IMR-90 (cell line): ENCODE measurements at regions not wholly inside any gene's neighbourhood (a gene's known extent, or its start where the extent isn't known, plus 50 kb on each side); places are given as distances from the start of the nearest gene placed in this dataset.

Experiments used
- ATAC-seq: fragments of 200-7000 bp; cut with Tn5 transposase; 2 replicates; pipeline ENCODE4 v1.9.1; 2020; ENCODE audit warnings: low read depth, mild to moderate bottlenecking, moderate library complexity
- BruUV-seq: library from RNA; stranded (reverse); fragments of 400-500 nt; replicated peaks from 2 replicates; lab custom pipeline; 2021; lab: Mats Ljungman, UMichigan
- CTCF ChIA-PET: fragments of 300-600 bp; formaldehyde crosslinking; extraction: SDS; loops from one replicate; lab custom pipeline; 2021; ENCODE audit warnings: antibody characterized with exemption; lab: Yijun Ruan, JAX
- POLR2A ChIA-PET: fragments of 300-600 bp; sonication (Branson Sonifier 250); formaldehyde crosslinking; loops from one replicate; lab custom pipeline; 2022; ENCODE audit warnings: antibody characterized with exemption; ENCODE audit not compliant: unreplicated experiment; lab: Charles Lee
- DNase-seq: peaks from one replicate; pipeline ENCODE4 v3.0.0; 2013
- H2AFZ ChIP-seq: replicated peaks from 2 replicates; pipeline ENCODE3; 2013; ENCODE audit warnings: low read length, mild to moderate bottlenecking; ENCODE audit not compliant: poor library complexity
- H2AK5ac ChIP-seq: 2 replicates; pipeline ENCODE4 v1.6.1; 2013; ENCODE audit warnings: low read depth, low read length, inconsistent platforms
- H2AK9ac ChIP-seq: replicated peaks from 2 replicates; pipeline ENCODE3; 2013; ENCODE audit warnings: mild to moderate bottlenecking, low read depth, low read length, moderate library complexity; ENCODE audit not compliant: poor library complexity
- H2BK120ac ChIP-seq: 2 replicates; pipeline ENCODE4 v1.6.1; 2013; ENCODE audit warnings: low read depth, low read length, inconsistent platforms
- H2BK15ac ChIP-seq: 3 replicates; pipeline ENCODE4 v1.6.1; 2013; ENCODE audit warnings: low read depth, low read length, inconsistent platforms
- H2BK20ac ChIP-seq: 2 replicates; pipeline ENCODE4 v1.6.1; 2013; ENCODE audit warnings: low read depth, mild to moderate bottlenecking, inconsistent platforms, low read length, moderate library complexity
- H2BK5ac ChIP-seq: 2 replicates; pipeline ENCODE4 v1.6.1; 2013; ENCODE audit warnings: mild to moderate bottlenecking, low read depth, low read length, inconsistent platforms; ENCODE audit not compliant: poor library complexity, severe bottlenecking
- H3K14ac ChIP-seq: replicated peaks from 2 replicates; pipeline ENCODE4 v1.6.1; 2013; ENCODE audit warnings: low read depth, low read length, inconsistent platforms
- H3K18ac ChIP-seq: 2 replicates; pipeline ENCODE4 v1.6.1; 2013; ENCODE audit warnings: low read depth, low read length, control low read depth
- H3K23ac ChIP-seq: 2 replicates; pipeline ENCODE4 v1.6.1; 2013; ENCODE audit warnings: low read depth, low read length, inconsistent platforms
- H3K27ac ChIP-seq: 2 replicates; pipeline ENCODE4 v1.5.1; 2013; ENCODE audit warnings: mild to moderate bottlenecking, control low read depth, low read length; ENCODE audit not compliant: insufficient read depth
- H3K27me3 ChIP-seq: 2 replicates; pipeline ENCODE4 v1.6.1; 2013; ENCODE audit warnings: low read length; ENCODE audit not compliant: control insufficient read depth, insufficient read depth
- H3K36me3 ChIP-seq: 2 replicates; pipeline ENCODE4 v1.6.1; 2013; ENCODE audit warnings: low read length, mixed read lengths; ENCODE audit not compliant: control insufficient read depth, insufficient read depth
- H3K4ac ChIP-seq: 2 replicates; pipeline ENCODE4 v1.6.1; 2013; ENCODE audit warnings: low read depth, low read length, inconsistent platforms
- H3K4me1 ChIP-seq: 2 replicates; pipeline ENCODE4 v1.6.1; 2013; ENCODE audit warnings: low read length, mixed read lengths; ENCODE audit not compliant: control insufficient read depth, insufficient read depth
- H3K4me2 ChIP-seq: 2 replicates; pipeline ENCODE4 v1.6.1; 2013; ENCODE audit warnings: low read depth, mild to moderate bottlenecking, control low read depth, low read length, moderate library complexity
- H3K4me3 ChIP-seq: 2 replicates; pipeline ENCODE4 v1.5.1; 2013; ENCODE audit warnings: low read depth, mild to moderate bottlenecking, control low read depth, low read length, moderate library complexity; ENCODE audit not compliant: insufficient read depth
- H3K56ac ChIP-seq: 2 replicates; pipeline ENCODE4 v1.6.1; 2013; ENCODE audit warnings: low read length, inconsistent platforms; ENCODE audit not compliant: insufficient read depth; ENCODE audit errors: extremely low read depth
- H3K79me1 ChIP-seq, 2 experiments: 2 replicates each; pipeline ENCODE4 v1.6.1; 2013; ENCODE audit warnings: low read length in 2 of 2, inconsistent platforms in 1 of 2, low read depth in 1 of 2
- H3K9ac ChIP-seq: 2 replicates; pipeline ENCODE4 v1.6.1; 2013; ENCODE audit warnings: low read depth, low read length, control low read depth
- H3K9me1 ChIP-seq: 2 replicates; pipeline ENCODE4 v1.6.1; 2013; ENCODE audit warnings: low read length, inconsistent platforms; ENCODE audit not compliant: insufficient read depth
- H3K9me3 ChIP-seq: 2 replicates; pipeline ENCODE4 v1.6.1; 2013; ENCODE audit warnings: low read length; ENCODE audit not compliant: control insufficient read depth, insufficient read depth
- H4K20me1 ChIP-seq: 2 replicates; pipeline ENCODE4 v1.6.1; 2013; ENCODE audit warnings: low read length, inconsistent platforms; ENCODE audit not compliant: insufficient read depth
- H4K5ac ChIP-seq: 2 replicates; pipeline ENCODE4 v1.6.1; 2013; ENCODE audit warnings: mild to moderate bottlenecking, low read depth, low read length, control low read depth
- H4K8ac ChIP-seq, 2 experiments: 2 replicates each; pipeline ENCODE4 v1.6.1; 2013; ENCODE audit warnings: low read depth in 2 of 2, low read length in 2 of 2, control low read depth in 1 of 2, inconsistent platforms in 1 of 2
- H4K91ac ChIP-seq: 2 replicates; pipeline ENCODE4 v1.6.1; 2013; ENCODE audit warnings: low read depth, low read length, inconsistent platforms; ENCODE audit not compliant: insufficient read depth
- BHLHE40 ChIP-seq: fragments of 150-350 bp; IDR thresholded peaks from 2 replicates; pipeline ENCODE4 v1.6.1; 2016; ENCODE audit warnings: mild to moderate bottlenecking, low read depth, low read length
- CEBPB ChIP-seq: IDR thresholded peaks from 2 replicates; pipeline ENCODE4 v1.6.1; 2012; ENCODE audit warnings: low read depth, low read length, improper control_type of control experiment
- CHD1 ChIP-seq: IDR thresholded peaks from 2 replicates; pipeline ENCODE4 v1.6.1; 2012; ENCODE audit warnings: low read depth, low read length, improper control_type of control experiment
- ELK1 ChIP-seq: fragments of 150-350 bp; IDR thresholded peaks from 2 replicates; pipeline ENCODE4 v1.6.1; 2016; ENCODE audit warnings: low read depth, mild to moderate bottlenecking, low read length, moderate library complexity, borderline replicate concordance
- FOS ChIP-seq: fragments of 150-350 bp; IDR thresholded peaks from 2 replicates; pipeline ENCODE4 v1.6.1; 2016; ENCODE audit warnings: low read depth, low read length
- MAFK ChIP-seq: IDR thresholded peaks from 2 replicates; pipeline ENCODE4 v1.6.1; 2012; ENCODE audit warnings: low read depth, low read length, improper control_type of control experiment
- MAZ ChIP-seq: IDR thresholded peaks from 2 replicates; pipeline ENCODE4 v1.6.1; 2012; ENCODE audit warnings: low read depth, mild to moderate bottlenecking, low read length, improper control_type of control experiment, moderate library complexity, borderline replicate concordance
- MXI1 ChIP-seq: IDR thresholded peaks from 2 replicates; pipeline ENCODE4 v1.6.1; 2012; ENCODE audit warnings: low read depth, mild to moderate bottlenecking, low read length, moderate library complexity, borderline replicate concordance
- NFE2L2 ChIP-seq: fragments of 150-350 bp; IDR thresholded peaks from 2 replicates; pipeline ENCODE4 v1.6.1; 2016; ENCODE audit warnings: low read depth, mild to moderate bottlenecking, low read length
- POLR2A ChIP-seq: IDR thresholded peaks from 2 replicates; pipeline ENCODE4 v1.6.1; 2012; ENCODE audit warnings: mild to moderate bottlenecking, low read depth, low read length
- RAD21 ChIP-seq: IDR thresholded peaks from 2 replicates; pipeline ENCODE4 v1.6.1; 2012; ENCODE audit warnings: low read length, improper control_type of control experiment
- RFX5 ChIP-seq: IDR thresholded peaks from 2 replicates; pipeline ENCODE4 v1.8.0; 2012; ENCODE audit warnings: low read depth, mild to moderate bottlenecking, low read length, moderate library complexity
- USF2 ChIP-seq: fragments of 150-350 bp; IDR thresholded peaks from 2 replicates; pipeline ENCODE4 v1.6.1; 2017; ENCODE audit warnings: mild to moderate bottlenecking, antibody characterized with exemption, low read length, low read depth
- WGBS, 2 experiments: methylation state at CpG; one replicate each; pipeline versions ENCODE4 v1.1.5 to v1.1.7; 2013; ENCODE audit warnings: missing lambda C conversion rate in 2 of 2; ENCODE audit not compliant: insufficient read length in 1 of 2; ENCODE audit errors: extremely low coverage in 2 of 2; 5-methylcytosine and 5-hydroxymethylcytosine counted together
- dilution Hi-C: fragments of 300-500 bp; cut with HindIII; formaldehyde crosslinking; loops from one replicate; pipeline ENCODE4 v1.14.3; 2018; ENCODE audit warnings: low sequenced_read_pairs; ENCODE audit not compliant: unreplicated experiment
- in situ Hi-C: fragments of 300-500 bp; cut with MboI; formaldehyde crosslinking; loops from 3 replicates; pipeline ENCODE4 v1.14.3; 2019; ENCODE audit warnings: low sequenced_read_pairs, inconsistent platforms, mixed read lengths
- intact Hi-C: fragments of 100-400 bp; cut with micrococcal nuclease; formaldehyde crosslinking; loops from 2 replicates; pipeline ENCODE4 v1.10.0; 2022
- TF ChIP-seq, protein P1 (sequence below): conservative IDR thresholded peaks from 2 replicates; pipeline ENCODE4 v1.5.1; 2012; ENCODE audit warnings: mild to moderate bottlenecking, low read depth, low read length, improper control_type of control experiment

DNA sequence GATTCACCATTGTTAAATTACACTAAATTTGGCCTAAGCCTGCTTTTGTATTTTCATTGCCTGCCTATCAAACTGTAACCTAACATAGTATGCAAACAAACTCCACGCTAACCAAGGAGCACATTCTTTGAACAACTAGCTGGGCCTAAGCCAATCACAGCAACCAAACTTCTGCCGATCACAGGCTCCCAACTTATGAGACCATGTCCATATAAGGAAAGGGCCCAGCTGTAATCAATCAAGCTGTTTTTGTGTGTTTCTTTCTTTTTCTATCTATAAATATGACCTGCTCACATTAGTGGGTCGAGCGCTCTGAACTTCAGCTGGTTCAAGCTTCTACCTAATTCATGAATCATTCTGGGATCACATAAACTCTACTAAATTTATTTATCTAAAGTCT, 473.6 kb downstream of the SI start:
- no peak for DNase-seq
- no peak overlapping the region for H4K5ac ChIP-seq
- ATAC-seq: no peak
- H3K23ac ChIP-seq: no peak overlapping the region
- no peaks in the 10 kb centered on the region for H3K9me1 ChIP-seq
- H2BK20ac ChIP-seq: no peak overlapping the region
- no peak overlapping the region for H2AK5ac ChIP-seq
- no peak overlapping the region for H2BK120ac ChIP-seq
- H2AK9ac ChIP-seq: no peak overlapping the region
- H3K36me3 ChIP-seq: no peaks in the 10 kb centered on the region
- H3K56ac ChIP-seq: no peak overlapping the region
- no peak overlapping the region for H3K4me3 ChIP-seq
- no TSS peak for BruUV-seq
- H3K9me3 ChIP-seq: peaks cover 4% of the 10 kb centered on the region; the same call in 1 of the 2 replicates
- H3K4me2 ChIP-seq: no peak overlapping the region
- H3K9ac ChIP-seq: no peak overlapping the region
- TF ChIP-seq CHD1 (no peak), USF2 (no peak), CEBPB (no peak), MXI1 (no peak), RFX5 (no peak), FOS (no peak), RAD21 (no peak), MAFK (no peak), MAZ (no peak), BHLHE40 (no peak), NFE2L2 (no peak), POLR2A (no peak), ELK1 (no peak)
- TF ChIP-seq, protein P1, sequence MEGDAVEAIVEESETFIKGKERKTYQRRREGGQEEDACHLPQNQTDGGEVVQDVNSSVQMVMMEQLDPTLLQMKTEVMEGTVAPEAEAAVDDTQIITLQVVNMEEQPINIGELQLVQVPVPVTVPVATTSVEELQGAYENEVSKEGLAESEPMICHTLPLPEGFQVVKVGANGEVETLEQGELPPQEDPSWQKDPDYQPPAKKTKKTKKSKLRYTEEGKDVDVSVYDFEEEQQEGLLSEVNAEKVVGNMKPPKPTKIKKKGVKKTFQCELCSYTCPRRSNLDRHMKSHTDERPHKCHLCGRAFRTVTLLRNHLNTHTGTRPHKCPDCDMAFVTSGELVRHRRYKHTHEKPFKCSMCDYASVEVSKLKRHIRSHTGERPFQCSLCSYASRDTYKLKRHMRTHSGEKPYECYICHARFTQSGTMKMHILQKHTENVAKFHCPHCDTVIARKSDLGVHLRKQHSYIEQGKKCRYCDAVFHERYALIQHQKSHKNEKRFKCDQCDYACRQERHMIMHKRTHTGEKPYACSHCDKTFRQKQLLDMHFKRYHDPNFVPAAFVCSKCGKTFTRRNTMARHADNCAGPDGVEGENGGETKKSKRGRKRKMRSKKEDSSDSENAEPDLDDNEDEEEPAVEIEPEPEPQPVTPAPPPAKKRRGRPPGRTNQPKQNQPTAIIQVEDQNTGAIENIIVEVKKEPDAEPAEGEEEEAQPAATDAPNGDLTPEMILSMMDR: no peak
- no peaks in the 10 kb centered on the region for H3K27me3 ChIP-seq
- no peak overlapping the region for H3K14ac ChIP-seq
- no peak overlapping the region for H2BK5ac ChIP-seq
- no peaks in the 10 kb centered on the region for H3K79me1 ChIP-seq
- no peak overlapping the region for H3K4ac ChIP-seq
- no peaks in the 10 kb centered on the region for H4K20me1 ChIP-seq
- CTCF ChIA-PET: no interaction called here
- no CpG with 5 or more reads among the region's 4 CpGs for WGBS, 2 experiments
- H4K91ac ChIP-seq: no peak overlapping the region
- H3K18ac ChIP-seq: no peak overlapping the region
- in situ Hi-C loops: no loop called here
- no peak overlapping the region for H4K8ac ChIP-seq
- intact Hi-C loops: no loop called here
- dilution Hi-C loops: no loop called here
- H2AFZ ChIP-seq: no peak overlapping the region
- POLR2A ChIA-PET: no interaction called here
- H3K27ac ChIP-seq: no peak overlapping the region
- H3K4me1 ChIP-seq: no peaks in the 10 kb centered on the region
- no peak overlapping the region for H2BK15ac ChIP-seq
